HepG2 (cell line): ENCODE measurements at regions not wholly inside any gene's neighbourhood (a gene's known extent, or its start where the extent isn't known, plus 50 kb on each side); places are given as distances from the start of the nearest gene placed in this dataset.

ENCODE experiments used
- POLR2A ChIP-seq, 2 experiments: IDR thresholded peaks; 2 replicates each; pipeline ENCODE4 v1.6.1; 2011; ENCODE audit warnings: low read depth in 2 of 2, low read length in 2 of 2, mild to moderate bottlenecking in 1 of 2, moderate library complexity in 1 of 2; ENCODE audit not compliant: insufficient read depth in 1 of 2
- SMARCC2 ChIP-seq: fragments of 450-650 bp; IDR thresholded peaks from 2 replicates; pipeline ENCODE4 v1.6.1; 2017; ENCODE audit warnings: antibody characterized with exemption, mild to moderate bottlenecking
- ZNF687 ChIP-seq: sonication (generic); formaldehyde crosslinking; IDR thresholded peaks from 2 replicates; pipeline ENCODE4 v1.5.1; 2020; ENCODE audit warnings: mild to moderate bottlenecking, missing genetic modification reagents, moderate library complexity

GRCh38 chr7:59079-60016 is 133.0 kb upstream of the FAM20C start:
- TF ChIP-seq ZNF687 (CRISPR knock-in tag) (no peak), SMARCC2 (no peak), POLR2A (IDR thresholded peaks at IDR 0.05; ENCODE audit: insufficient read depth in 1 of 2, low read depth in 2 of 2, low read length in 2 of 2) (no peak)
